Stimulated activated CD8-positive, alpha-beta memory T cell treated with anti-CD3 and anti-CD28 coated beads, Interleukin-7, amount 100 ng/mL, for 48 hours (primary cell): ENCODE measurements at regions not wholly inside any gene's neighbourhood (a gene's known extent, or its start where the extent isn't known, plus 50 kb on each side); places are given as distances from the start of the nearest gene placed in this dataset.
"Not testable (repeated sequence)": the region's sequence is repeated elsewhere in the genome, so short reads cannot be mapped to it uniquely, and the experiment has no call there.

Experiments
- DNase-seq, 2 donors: peaks; one replicate each; pipeline ENCODE4 v3.0.0-alpha.2; 2020; ENCODE audit warnings: low read depth in 1 of 2; ENCODE audit errors: extremely low read depth in 1 of 2

DNA sequence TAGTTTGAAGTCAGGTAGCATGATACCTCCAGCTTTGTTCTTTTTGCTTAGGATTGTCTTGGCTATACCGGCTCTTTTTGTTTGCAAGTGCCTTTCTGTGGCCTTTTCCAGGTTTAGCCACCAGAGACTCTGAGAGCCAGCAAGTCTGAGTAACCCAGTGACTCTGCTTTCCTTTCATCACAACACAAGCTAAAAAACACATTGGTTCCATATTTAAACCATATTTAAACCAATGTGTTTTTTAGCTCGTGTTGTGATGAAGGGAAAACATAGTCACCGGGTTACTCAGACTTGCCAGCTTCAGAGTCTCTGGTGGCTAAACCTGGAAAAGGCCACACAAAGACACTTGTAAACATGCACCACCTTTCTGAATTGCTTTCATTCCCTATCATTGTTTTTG, 493.3 kb downstream of the NTRK2 start:
- no peak for DNase-seq

DNA sequence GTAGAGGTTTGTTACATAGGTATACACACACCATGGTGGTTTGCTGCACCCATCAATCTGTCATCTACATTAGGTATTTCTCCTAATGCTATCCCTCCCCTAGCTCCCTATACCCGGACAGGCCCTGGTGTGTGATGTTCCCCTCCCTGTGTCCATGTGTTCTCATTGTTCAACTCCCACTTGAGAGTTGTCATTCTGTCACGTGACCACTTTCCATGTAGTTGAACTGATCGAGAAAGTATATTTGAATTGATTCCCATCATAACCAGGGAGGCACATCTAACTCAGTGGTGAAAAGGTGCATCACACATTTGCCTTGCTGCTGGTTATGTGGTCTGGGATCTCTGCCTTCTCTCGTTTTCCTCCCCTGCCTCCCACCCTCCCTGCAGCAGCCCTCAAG, 491.4 kb downstream of the NTRK2 start:
- DNase-seq = not testable (repeated sequence)

DNA sequence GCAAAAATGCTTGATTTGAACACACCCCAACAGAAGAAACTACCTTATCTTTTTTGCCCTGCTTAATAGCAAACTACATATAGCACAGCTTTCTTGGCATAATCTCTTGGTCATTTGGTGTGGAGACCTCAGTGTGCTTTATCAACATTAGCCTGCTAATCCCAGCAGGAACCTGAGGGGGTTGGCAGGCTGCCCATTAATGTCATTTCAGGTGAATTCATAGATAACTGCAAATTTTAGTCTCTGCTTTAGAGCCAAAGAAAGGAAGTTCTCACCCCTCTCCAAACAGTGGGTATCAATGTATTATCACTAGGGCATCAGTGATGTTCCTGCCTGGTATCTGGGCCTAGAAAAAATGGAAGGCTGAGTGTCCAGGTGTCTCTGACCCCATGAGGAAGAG, 489.0 kb downstream of the NTRK2 start:
- DNase-seq = no peak

DNA sequence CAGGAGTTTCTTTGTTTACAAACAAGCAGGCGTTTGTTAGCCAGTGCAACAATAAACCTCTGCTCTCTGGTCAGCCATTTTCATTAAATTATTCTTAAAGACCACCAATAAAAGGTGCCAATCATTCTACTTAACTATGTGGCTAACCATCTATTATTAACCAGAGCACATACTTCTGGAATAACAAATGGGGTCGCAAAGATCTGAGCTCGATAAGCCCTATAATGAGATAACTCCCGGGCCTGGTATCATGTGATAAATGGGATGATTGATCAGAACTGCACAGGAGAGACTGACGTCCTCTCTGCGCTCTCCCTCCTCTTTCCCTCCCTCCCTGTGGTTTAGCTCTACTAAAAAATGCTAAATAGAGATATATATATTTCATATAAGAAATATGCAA, 488.2 kb downstream of the NTRK2 start:
- no peak for DNase-seq

DNA sequence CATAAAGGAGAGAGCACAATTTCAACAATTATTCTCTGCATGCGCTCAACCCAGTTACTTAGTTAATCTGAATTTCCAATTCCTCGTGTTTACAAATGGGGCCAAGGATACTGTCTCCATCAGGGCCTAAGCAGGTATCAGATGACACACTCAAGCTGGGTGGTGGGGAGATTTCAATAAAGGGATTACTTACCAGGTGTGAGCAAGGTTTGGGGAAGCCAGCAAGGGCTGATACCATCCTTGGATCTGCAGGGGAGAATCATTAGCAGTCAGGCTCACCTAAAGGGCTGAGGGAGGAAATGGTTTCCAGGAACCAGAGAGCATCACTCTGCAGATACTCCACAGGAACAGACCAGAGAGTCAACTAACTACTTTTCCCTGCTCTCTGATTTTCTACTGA, 487.1 kb downstream of the NTRK2 start:
- DNase-seq = no peak

DNA sequence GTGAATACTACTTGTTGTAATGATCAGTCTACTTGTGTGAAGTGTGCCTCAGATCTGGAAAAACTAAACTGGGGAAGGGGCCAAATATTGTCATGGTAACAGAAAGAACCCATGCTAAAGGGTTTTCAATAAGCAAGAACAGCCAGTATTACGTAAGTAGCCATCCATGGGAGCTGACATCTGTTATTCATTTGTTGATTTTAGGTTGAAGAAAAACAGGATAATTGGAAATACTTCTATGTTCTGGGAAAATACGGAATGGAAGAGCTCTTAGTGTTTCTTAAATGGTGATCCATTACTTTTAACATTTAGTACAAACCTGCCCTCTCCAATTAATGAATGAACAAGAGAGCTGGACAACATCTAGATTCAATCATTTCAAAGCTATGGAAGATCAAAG, 485.8 kb downstream of the NTRK2 start:
- DNase-seq = no peak

DNA sequence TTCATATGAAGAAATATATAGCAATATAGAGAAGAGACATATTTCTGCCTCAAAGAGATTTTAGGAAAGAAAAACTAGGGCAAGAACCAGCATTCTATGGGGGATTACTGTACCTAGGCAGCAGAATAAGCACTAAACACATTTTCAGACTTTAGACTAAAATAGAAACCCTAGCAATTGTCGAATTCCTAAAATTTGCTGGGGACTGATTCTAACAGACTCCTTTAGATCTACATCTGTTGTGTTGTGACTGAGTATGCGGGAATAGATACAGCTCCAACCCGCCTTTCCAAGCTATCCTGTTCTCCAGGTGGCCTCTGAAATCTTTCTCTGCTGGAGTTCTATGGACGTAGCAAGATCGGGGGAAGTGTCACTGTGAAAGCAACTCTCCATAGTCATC, 482.2 kb downstream of the NTRK2 start:
- DNase-seq = no peak

DNA sequence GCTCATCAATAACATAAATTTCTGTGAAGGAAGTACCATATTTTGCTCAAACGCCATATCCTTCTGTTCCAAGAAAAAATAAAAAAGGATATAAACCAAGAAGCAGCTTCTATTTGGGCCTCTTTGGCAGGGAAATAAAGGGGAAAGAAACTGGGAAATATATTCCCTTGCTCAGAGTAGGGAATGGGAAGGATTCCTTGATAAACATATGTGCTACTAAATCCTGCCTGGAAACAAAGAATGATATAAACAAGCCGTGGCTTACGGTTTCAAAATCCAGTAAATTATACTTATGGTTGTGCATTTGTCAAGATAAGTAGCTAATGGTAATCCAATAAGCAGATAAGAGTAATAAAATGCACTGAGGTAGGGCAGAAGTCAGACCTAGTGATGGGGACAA, 481.6 kb downstream of the NTRK2 start:
- DNase-seq = no peak

DNA sequence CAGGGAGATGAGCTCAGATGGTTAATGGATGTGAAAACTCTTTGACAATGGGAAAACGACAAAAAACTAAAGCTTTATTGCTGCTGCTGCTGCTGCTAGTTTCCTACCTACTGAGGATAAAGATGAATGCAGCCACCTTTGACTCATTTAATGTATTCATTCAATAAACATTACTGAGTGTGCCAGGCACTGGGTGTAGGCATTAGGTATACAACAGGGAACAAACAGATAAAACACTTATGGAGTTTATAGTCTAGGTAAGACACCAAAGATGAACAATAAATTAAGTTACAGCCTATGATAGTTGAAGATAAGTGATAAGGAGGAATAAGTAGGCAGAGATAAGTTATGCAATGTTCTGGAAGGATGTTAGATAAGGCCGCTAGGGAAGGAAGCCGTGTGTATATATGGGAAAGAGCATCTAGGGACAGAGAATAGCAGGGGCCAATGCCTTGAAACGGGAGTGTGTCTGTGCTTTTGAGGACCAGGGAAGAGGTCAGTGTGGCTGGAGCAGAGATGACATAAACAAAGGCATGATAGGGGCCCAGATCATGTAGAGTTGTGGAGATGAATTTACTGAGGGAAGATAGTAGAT, 477.6 kb downstream of the NTRK2 start:
- no peak for DNase-seq

DNA sequence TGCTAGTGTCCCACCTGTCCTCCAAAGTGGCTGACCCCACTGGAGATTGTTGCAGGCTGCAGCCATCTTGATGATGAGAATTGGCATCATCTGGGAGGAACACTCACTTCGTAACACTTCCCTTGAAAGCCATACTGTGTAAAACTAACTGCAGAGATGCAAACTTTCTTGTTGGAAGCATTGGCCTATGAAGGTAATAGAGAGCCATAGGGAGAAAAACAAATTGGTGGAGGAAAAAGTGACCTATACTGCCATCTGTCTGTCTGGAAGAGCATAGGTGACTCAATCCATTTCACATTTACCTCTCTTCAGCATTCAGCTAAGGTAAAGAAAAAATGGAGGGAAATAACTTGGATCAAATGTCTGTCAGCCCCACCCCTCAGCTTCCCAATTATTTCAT, 473.4 kb downstream of the NTRK2 start:
- no peak for DNase-seq

DNA sequence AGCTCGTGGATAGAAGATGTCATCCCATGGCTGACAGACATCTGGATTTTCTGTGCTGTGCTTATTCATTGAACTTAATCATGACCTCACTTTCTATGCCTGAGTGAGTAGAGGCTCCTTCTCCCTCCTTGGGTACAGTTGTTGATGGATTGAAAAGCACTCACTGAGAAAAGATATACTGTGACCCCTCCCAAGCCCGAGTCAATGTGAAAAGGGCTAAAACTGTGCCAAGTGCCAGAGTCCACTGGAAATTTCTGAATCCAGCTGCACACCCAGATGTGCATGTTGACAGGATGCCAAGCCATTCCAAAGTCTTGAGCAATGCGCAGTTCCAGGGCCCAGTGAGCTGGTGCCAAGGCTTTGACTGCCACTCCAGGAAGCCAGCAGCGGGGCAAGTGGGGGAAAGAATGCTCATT, 473.0 kb downstream of the NTRK2 start:
- DNase-seq = no peak

DNA sequence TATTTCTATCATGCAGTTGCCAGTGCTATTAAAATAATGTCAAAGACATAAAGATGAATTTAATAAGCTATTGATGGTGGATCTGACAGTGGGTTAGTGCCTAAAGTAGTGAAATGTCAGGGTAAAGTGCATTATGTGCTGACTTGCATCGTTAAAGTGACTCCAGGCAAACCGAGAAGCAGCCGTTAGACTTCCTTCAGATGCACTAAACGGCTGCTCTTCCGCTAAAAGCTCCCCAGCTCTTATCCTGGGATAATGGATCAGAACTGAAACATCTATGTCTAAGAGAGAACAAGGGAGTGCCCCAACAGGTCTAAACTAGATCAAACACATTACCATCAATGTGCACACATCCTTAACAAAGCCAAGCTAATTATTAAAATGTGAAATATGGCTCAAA, 468.2 kb downstream of the NTRK2 start:
- DNase-seq = no peak

DNA sequence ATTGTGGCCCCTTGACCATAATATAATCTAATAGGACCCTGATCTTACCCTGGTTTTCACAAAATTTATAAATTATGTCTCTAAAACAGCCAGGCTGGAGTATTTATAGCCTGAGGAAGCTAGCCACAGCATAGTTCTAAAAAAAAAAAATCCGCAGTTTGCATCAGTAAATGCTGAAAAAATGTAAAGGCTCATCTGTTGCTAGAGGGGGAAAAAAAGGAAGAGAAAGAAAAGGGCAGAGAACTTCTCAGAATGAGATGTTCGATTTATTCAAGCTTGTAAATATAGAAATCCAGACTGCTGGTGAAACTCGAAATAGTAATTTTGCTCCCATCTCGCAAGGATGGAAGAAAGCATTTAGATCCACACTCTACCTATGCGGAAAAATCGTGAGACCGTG, 467.5 kb downstream of the NTRK2 start:
- DNase-seq = no peak

DNA sequence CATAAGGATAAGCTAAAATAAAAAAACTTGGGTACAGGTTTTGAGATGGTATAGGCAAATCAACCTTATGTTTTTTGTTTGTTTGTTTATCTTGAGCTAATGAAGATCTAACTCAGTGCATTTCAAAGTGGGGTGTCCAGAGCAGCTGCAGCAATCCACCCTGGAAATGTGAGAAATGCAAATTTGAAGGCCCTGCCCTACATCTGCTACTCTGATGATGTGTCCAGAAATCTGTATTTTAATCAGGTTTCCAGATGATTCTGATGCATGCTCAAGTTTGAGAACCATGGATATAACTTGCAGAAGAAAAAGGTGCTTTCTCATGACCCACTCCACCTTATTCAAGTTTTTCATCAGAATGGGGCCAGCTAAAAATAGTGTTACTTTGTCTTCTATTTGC, 467.0 kb downstream of the NTRK2 start:
- DNase-seq = no peak

DNA sequence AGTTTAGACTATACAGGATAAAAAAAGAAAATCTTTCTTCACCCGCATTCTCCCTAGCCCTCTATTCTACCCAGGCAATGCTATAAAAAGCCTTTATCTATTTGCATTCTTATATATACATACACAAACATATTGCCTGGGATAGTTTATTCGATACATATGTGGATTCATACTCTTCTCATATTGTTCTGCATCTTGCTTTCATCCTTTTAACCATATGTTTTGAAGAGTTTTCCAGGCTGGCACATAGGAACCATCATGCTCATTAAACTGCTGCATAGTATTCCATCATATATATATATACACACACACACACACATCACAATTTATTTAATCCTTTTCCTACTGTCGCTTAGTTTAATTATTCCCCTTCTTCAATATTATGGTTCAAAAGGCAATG, 461.2 kb downstream of the NTRK2 start:
- no peak for DNase-seq

DNA sequence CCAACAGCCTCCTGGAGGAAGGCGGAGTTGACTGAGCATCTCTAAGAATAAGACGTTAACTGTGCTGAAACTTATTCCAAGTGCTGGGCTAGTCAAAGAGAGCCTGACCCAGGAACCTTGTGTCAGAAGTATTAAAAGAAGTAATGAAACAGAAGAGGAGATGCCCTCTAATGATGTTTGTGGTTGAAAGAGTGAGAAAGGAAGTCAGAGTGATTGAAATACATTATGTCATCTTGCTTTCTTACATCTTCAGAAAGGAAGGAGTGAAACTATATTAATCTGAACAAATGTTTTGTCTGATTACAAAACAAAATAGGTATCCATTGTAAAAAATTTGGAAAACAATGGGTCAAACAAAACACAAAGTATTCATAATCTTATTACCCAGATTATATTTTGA, 460.7 kb downstream of the NTRK2 start:
- no peak for DNase-seq

DNA sequence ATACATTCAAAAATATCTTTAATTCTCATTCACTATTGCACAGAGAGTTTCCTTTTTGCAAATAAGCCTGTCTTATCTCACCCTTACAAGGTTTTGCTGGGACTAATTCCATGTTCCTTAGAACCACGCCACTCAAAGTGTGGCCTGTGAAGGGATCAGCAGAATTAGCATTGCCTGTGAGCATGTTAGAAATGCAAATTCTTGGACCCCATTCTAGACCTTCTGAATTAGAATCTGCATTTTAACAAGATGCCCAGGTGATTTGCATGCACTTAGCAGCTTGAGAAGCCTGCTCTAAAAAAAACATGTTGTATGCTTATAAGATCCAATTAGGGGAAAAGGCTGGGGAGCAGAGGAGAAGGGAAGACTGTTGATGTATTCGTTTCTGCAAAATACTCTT, 460.0 kb downstream of the NTRK2 start:
- DNase-seq = no peak

DNA sequence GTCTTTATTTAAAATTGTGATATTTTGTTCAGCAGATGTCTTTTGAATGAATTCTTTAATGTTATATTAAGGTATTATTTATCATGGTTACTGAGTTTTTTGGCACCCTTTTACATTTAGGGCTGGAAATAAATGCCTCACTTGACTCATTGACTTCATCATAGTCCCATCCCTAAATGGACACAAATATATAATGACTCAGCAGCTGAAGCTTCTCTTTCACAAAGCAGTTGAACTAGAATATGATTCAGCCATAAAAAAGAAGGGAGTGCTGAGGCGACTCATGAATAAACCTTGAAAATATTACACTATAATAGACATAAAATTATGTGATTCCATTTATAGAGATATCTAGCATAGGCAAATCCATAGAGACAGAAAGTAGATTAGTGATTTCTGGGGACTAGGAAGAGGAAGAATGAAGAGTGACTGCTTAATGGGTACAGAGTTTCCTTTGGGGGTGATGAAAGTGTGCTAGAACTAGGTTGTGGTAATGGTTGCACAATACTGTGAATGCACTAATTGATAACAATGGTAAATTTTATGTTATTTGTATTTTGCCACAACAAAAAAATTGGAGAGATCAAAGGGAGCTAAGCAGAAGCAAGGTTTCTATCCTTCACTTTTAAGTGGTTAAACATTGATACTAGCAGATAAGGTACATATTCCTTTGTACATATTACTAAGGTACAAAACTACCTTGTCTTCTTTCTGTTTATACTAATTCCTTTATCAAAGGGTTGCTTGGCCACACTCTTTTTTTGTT, 449.6 kb downstream of the NTRK2 start:
- DNase-seq = no peak

DNA sequence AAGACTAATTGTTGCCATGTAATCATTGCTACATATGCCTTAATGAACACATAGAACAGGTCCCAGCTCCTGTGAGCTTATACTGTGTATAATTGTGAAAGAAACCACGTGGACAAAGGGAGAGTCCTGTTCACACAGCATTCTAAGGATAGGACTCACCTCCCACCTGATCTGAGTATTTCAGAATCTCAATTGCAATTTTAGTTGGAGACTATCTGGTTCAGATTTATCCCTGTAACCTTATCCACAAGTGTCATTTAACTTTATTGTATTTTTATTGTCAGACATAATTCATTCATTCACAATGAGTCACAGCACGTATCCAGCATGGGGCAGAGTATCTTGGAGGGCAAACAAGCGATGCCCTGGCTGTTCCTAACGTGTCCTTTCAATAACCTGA, 448.3 kb downstream of the NTRK2 start:
- DNase-seq = no peak

DNA sequence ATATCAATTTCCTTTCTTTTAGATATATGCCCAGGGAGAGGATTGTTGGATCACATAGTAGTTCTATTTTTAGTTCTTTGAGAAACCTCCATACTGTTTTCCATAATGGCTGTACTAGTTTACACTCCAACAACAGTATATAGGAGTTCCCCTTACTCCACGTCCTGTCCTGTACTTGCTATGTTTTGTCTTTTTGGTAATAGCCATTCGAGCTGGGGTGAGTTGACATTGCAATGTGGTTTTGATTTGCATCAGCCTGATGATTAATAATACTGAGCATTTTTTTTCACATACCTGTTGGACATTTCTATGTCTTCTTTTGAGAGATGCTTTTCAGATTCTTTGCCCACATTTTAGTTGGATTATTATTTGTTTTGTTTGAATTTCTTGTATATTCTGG, 445.9 kb downstream of the NTRK2 start:
- no peak for DNase-seq

DNA sequence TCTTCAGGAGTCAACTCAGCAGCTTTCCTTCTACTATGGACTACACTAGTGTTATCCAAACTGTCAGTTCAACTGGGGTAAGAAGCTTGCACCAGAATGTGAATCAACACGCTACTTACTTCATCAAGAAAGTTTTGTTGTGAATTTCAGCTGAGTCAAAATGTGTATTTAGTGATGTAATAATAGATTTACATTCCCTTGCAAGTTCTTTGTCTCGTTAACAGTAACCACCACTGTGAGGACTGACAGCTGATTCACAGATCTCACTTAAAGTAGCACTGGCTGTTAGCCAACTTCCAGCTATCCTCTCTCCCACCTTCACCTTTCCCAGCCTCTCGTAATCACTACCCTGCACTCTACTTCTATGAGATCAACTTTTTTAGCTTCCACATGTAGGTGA, 445.3 kb downstream of the NTRK2 start:
- DNase-seq = no peak

DNA sequence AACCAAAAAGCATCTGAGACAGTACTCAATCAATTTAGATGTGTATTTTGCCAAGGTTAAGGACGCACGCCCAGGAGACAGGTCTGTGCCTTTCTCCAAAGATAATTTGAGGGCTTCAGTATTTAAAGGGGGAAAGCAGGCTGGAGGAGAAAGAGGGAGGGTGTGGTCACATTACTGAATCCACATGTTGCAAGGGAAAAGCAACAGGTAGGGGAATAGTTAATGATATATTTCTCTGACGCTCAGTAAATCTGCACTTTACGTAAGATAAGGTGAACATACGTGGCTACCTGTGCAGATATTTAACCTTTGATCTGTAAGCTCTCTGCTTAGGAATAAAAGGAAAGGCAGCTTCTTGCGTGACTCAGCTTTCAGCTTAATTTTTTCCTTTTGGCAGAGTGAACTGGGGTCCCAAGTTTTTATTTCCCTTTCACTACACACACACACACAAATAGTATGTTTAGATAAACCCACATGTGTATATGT, 443.4 kb downstream of the NTRK2 start:
- no peak for DNase-seq

DNA sequence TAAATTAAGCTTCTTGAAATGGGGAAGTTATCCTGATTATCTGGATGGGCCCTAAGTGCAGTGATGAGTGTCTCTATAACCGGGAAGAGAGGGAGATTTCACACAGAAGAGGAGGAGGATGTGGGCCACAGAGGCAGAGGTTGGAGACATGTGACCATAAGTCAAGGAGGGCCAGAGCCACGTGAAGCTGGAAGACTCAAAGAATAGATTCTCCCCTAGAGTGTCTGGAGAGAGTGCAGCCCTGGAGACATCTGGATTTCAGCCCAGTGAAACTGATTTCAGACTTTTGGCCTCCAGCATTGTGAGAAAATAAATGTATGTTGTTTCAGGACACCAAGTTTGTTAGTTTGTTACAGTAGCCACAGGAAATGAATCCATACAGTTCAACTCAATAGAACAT, 442.9 kb downstream of the NTRK2 start:
- DNase-seq = no peak
